ENCODE measurements at regions not wholly inside any gene's neighbourhood (a gene's known extent, or its start where the extent isn't known, plus 50 kb on each side); places are given as distances from the start of the nearest gene placed in this dataset.

GRCh38 chr16:85329059-85329812, 217.0 kb upstream of the CIBAR2 start:
- H3K27me3 ChIP-seq (ENCODE audit: insufficient read depth, low read length): no peaks in the 10 kb centered on the region
- H3K36me3 ChIP-seq (ENCODE audit: insufficient read depth, low read length): no peaks in the 10 kb centered on the region
- H3K9me3 ChIP-seq (ENCODE audit: low read length): no peaks in the 10 kb centered on the region
- H3K4me3 ChIP-seq (ENCODE audit: low read length): no peak overlapping the region
- no peak overlapping the region for H2AFZ ChIP-seq (ENCODE audit: low read depth, low read length)
- H3K4me1 ChIP-seq (ENCODE audit: insufficient read depth, low read length): peaks cover 50% of the 10 kb centered on the region

DNA sequence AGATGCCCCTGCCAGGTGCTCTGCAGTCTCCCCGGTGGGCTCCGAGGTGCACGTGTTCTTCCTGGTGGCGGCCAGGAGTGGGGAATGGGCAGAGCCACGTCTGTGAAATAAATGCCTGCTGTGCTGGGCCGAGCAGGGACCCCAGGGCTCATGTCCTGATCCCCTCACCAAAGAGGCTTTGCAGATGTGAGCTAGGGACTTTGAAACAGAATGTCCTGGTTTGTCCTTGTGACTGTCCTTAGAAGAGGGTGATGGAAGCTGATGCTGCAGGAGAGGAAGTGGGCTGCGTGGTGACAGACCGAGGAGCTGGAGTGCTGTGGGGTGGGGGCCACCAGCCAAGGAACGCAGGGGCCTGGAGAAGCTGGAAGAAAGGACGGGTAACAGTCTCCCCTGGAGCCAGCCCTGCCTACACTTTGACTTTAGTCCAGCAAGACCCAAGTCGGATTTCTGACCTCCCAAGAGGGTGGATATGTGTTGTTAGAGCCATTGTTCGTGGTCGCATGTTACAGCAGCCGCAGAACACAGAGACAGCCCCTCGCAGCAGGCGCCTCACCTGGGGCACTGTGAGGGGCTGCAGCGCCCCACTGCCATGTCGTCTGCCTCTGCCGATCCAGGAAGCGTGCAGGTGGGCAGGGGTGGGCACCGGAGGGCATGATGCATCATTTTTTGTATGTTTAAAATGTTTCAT, 217.9 kb upstream of the CIBAR2 start:
- H3K4me1 ChIP-seq (ENCODE audit: insufficient read depth, low read length): peaks cover 59% of the 10 kb centered on the region
- H3K36me3 ChIP-seq (ENCODE audit: insufficient read depth, low read length): no peaks in the 10 kb centered on the region
- no peaks in the 10 kb centered on the region for H3K27me3 ChIP-seq (ENCODE audit: insufficient read depth, low read length)
- no peak overlapping the region for H2AFZ ChIP-seq (ENCODE audit: low read depth, low read length)
- H3K4me3 ChIP-seq (ENCODE audit: low read length): no peak overlapping the region
- no peaks in the 10 kb centered on the region for H3K9me3 ChIP-seq (ENCODE audit: low read length)

GRCh38 chr16:85330694-85331188, 218.5 kb upstream of the CIBAR2 start:
- H3K4me3 ChIP-seq (ENCODE audit: low read length): no peak overlapping the region
- no peak overlapping the region for H2AFZ ChIP-seq (ENCODE audit: low read depth, low read length)
- no peaks in the 10 kb centered on the region for H3K36me3 ChIP-seq (ENCODE audit: insufficient read depth, low read length)
- no peaks in the 10 kb centered on the region for H3K9me3 ChIP-seq (ENCODE audit: low read length)
- no peaks in the 10 kb centered on the region for H3K27me3 ChIP-seq (ENCODE audit: insufficient read depth, low read length)
- peaks cover 65% of the 10 kb centered on the region for H3K4me1 ChIP-seq (ENCODE audit: insufficient read depth, low read length)

DNA sequence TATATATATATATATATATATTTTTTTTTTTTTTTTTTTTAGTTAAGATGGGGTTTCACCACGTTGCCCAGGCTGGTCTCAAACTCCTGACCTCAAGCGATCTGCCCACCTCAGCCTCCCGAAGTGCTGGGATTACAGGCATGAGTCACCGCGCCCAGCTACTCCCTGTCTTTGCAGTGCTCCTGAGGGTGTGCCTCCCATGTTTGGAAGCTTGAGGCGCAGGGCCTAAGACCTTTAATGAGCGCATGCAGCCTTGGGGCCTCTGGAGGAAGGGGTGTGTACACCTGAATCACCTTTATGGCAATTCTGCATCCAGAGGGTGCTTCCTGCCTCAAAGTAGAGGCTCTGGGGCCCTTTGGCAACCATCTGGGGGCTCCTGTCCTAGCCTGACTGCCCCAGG, 219.4 kb upstream of the CIBAR2 start:
- no peak overlapping the region for H3K4me3 ChIP-seq (ENCODE audit: low read length)
- H3K4me1 ChIP-seq (ENCODE audit: insufficient read depth, low read length): peaks cover 74% of the 10 kb centered on the region
- H3K9me3 ChIP-seq (ENCODE audit: low read length): no peaks in the 10 kb centered on the region
- no peaks in the 10 kb centered on the region for H3K36me3 ChIP-seq (ENCODE audit: insufficient read depth, low read length)
- no peak overlapping the region for H2AFZ ChIP-seq (ENCODE audit: low read depth, low read length)
- no peaks in the 10 kb centered on the region for H3K27me3 ChIP-seq (ENCODE audit: insufficient read depth, low read length)

DNA sequence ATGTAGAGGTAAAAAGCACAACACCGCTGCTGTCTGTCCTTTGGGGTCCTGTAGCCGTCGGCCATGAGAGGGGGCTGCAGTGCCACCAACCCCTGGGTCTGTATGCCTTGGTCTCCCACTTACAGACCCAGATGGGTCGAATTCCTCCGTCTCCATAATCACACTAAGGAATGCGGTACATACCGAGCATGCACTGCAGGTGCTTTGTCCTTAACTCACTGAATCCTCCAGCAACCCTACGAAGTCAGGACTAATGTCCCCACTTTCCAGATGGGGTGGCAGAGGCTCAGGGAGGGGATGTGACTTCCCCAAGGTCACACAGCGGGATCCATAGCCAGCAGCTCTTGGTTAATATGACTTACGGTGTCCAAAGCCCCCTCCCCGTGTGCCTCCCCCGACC, 219.9 kb upstream of the CIBAR2 start:
- peaks cover 75% of the 10 kb centered on the region for H3K4me1 ChIP-seq (ENCODE audit: insufficient read depth, low read length)
- no peaks in the 10 kb centered on the region for H3K9me3 ChIP-seq (ENCODE audit: low read length)
- H2AFZ ChIP-seq (ENCODE audit: low read depth, low read length): no peak overlapping the region
- H3K27me3 ChIP-seq (ENCODE audit: insufficient read depth, low read length): no peaks in the 10 kb centered on the region
- no peaks in the 10 kb centered on the region for H3K36me3 ChIP-seq (ENCODE audit: insufficient read depth, low read length)
- no peak overlapping the region for H3K4me3 ChIP-seq (ENCODE audit: low read length)

GRCh38 chr16:85333337-85333736, 221.1 kb upstream of the CIBAR2 start:
- Histone ChIP-seq H2AFZ (ENCODE audit: low read depth, low read length) (no peak overlapping the region), H3K36me3 (ENCODE audit: insufficient read depth, low read length) (no peaks in the 10 kb centered on the region), H3K4me1 (ENCODE audit: insufficient read depth, low read length) (peaks cover 69% of the 10 kb centered on the region), H3K9me3 (ENCODE audit: low read length) (no peaks in the 10 kb centered on the region), H3K4me3 (ENCODE audit: low read length) (no peak overlapping the region), H3K27me3 (ENCODE audit: insufficient read depth, low read length) (no peaks in the 10 kb centered on the region)

GRCh38 chr16:85333744-85334640, 221.7 kb upstream of the CIBAR2 start:
- Histone ChIP-seq H3K27me3 (ENCODE audit: insufficient read depth, low read length) (no peaks in the 10 kb centered on the region), H3K4me3 (ENCODE audit: low read length) (no peak overlapping the region), H3K9me3 (ENCODE audit: low read length) (no peaks in the 10 kb centered on the region), H3K36me3 (ENCODE audit: insufficient read depth, low read length) (no peaks in the 10 kb centered on the region), H2AFZ (ENCODE audit: low read depth, low read length) (no peak overlapping the region), H3K4me1 (ENCODE audit: insufficient read depth, low read length) (peaks cover 65% of the 10 kb centered on the region)

DNA sequence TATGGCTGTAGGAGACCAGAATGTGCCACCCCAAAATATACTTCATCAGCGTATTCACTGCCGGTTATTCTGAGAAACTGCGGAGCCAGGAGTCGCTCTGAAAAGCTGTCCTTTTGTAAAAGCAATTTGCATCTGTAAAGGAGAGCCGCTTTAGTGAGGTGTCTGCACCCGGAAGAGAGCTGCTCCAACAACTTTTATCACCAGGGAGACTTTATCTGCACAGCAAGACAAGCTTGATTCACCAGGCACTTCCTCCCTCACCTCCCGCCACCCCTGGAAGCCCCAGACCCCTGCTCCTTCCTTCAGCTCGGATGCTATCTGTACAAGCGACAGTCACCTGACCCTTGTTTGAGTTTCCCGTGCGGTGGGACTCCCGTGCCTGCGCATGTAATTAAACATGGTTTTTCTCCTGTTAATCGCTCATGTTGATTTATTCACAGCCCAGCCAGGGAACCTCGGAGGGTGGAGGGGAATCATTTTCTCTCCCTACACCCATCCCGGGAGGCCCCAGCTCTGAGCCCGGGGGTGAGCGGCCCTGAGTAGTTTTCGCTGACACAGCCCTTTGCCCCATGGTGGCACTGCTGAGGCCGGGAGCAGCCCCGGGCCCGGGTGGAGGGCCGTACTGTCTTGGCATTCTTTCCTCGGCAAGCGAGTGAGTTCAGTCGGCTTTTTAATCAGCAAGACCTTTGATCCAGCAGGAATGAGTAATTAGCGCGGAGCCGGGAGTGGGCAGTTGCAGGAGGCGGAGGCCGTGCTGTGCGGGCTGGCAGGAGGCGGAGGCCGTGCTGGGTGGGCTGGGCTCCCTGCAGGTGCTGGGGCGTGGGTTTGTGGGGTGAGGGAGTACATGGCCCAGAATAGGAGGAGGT, 222.7 kb upstream of the CIBAR2 start:
- peaks cover 64% of the 10 kb centered on the region for H3K4me1 ChIP-seq (ENCODE audit: insufficient read depth, low read length)
- no peaks in the 10 kb centered on the region for H3K27me3 ChIP-seq (ENCODE audit: insufficient read depth, low read length)
- peak overlapping the region; percentile 38 for H3K4me3 ChIP-seq (ENCODE audit: low read length)
- no peaks in the 10 kb centered on the region for H3K36me3 ChIP-seq (ENCODE audit: insufficient read depth, low read length)
- no peak overlapping the region for H2AFZ ChIP-seq (ENCODE audit: low read depth, low read length)
- H3K9me3 ChIP-seq (ENCODE audit: low read length): no peaks in the 10 kb centered on the region

DNA sequence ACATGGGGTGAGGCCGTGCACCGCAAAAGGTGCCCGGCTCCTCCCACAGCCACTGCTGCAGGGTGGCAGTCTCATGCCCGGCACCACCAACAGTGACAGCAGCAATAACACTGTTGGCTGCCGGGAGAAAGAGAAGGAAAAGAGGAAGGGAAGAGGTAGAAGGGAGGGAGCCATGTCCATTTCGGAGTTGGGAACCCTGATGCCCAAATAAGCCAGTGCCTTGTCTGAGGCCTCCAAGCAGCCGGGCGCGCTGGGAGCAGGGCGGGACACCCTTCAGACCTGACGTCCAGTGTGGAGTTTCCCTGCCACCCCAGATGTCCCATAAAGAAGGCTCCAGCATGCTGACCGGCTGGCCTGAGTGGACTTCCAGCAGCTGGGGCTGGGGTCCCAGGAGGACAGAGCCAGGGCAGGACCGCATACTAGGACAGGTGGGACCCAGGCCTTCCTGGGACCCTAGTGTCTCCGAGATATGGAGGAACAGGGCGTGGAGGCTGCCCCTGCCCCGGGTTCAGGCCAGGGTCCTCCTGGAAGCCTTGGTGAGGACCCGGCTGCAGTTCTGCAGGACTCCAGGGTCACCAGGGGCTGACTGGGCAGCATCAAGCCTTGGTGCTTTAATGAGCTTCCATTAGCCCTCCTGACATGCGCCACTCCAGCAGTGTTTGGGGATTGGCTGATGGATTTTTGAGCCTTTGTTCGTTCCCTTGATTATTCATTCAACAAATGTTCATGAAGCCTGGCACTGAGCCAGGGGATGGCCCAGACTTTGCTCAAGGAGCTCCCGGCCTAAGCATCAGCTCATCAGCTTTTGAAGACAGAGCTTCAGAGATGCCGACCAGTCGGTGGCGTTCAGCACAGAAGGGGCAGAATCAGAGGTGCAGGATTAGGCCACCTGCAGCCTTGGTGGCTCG, 223.6 kb upstream of the CIBAR2 start:
- H3K36me3 ChIP-seq (ENCODE audit: insufficient read depth, low read length): no peaks in the 10 kb centered on the region
- H2AFZ ChIP-seq (ENCODE audit: low read depth, low read length): no peak overlapping the region
- H3K4me1 ChIP-seq (ENCODE audit: insufficient read depth, low read length): peaks cover 60% of the 10 kb centered on the region
- H3K4me3 ChIP-seq (ENCODE audit: low read length): peak overlapping the region; percentile 38
- H3K27me3 ChIP-seq (ENCODE audit: insufficient read depth, low read length): no peaks in the 10 kb centered on the region
- H3K9me3 ChIP-seq (ENCODE audit: low read length): no peaks in the 10 kb centered on the region

DNA sequence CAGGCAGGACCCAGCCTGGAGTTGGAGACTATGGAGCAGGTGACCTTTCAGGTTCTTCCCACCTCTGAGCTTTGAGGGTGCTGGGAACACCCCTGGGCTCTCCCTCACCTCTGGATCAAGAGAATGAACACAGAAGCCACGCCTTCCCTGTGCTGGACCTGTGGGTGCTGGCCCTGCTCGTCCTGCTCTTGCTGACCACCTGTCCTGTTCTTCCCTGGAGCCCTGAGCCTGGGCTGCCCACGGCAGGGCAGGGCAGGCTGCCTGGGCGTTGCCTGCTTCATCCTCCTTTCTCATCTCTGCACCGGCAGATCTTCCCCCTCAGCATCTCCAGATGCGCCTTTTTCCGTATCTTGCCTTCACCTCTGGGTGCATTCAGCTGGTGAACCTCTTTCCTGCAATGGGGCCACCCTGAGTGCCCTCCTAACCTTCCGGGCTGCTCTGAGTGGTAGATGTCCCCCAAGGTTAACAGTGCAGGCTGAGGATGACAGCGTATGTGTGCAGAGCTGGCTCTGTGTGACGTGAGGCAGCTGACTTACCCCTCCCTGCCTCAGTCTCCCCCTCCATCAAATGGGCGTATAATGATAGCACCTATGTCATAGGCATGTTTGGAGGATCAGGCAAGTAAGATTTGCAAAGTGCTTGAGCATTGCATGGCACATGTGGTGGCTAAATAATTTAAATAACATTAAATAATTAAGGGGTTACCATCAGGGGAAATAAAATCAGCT, 225.8 kb upstream of the CIBAR2 start:
- H2AFZ ChIP-seq (ENCODE audit: low read depth, low read length): no peak overlapping the region
- H3K4me1 ChIP-seq (ENCODE audit: insufficient read depth, low read length): peaks cover 61% of the 10 kb centered on the region
- no peaks in the 10 kb centered on the region for H3K9me3 ChIP-seq (ENCODE audit: low read length)
- no peaks in the 10 kb centered on the region for H3K36me3 ChIP-seq (ENCODE audit: insufficient read depth, low read length)
- no peak overlapping the region for H3K4me3 ChIP-seq (ENCODE audit: low read length)
- no peaks in the 10 kb centered on the region for H3K27me3 ChIP-seq (ENCODE audit: insufficient read depth, low read length)

DNA sequence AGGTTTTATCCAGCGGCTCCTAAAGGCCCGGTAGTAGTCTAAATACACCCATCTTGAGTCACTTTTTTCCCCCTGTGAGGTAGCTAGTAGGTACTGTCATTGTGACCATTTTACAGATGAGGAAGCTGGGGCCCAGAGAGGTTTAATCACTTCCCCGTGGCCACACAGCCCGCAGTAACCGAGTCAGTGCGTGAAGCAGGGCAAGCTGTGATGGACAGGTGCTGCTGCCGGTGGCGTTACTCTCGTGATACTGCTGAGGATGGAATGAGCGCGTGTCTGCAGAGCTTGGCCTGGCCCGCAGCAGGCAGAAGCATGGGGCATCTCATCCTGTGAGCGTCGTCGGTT, 226.3 kb upstream of the CIBAR2 start:
- Histone ChIP-seq H3K27me3 (ENCODE audit: insufficient read depth, low read length) (no peaks in the 10 kb centered on the region), H3K4me3 (ENCODE audit: low read length) (no peak overlapping the region), H3K4me1 (ENCODE audit: insufficient read depth, low read length) (peaks cover 58% of the 10 kb centered on the region), H3K9me3 (ENCODE audit: low read length) (no peaks in the 10 kb centered on the region), H3K36me3 (ENCODE audit: insufficient read depth, low read length) (no peaks in the 10 kb centered on the region), H2AFZ (ENCODE audit: low read depth, low read length) (no peak overlapping the region)
